GM18873 (cell line): ENCODE measurements at regions not wholly inside any gene's neighbourhood (a gene's known extent, or its start where the extent isn't known, plus 50 kb on each side); places are given as distances from the start of the nearest gene placed in this dataset.

Source experiments
- ATAC-seq: cut with Tn5 transposase; IDR thresholded peaks from one replicate; pipeline ENCODE4 v1.9.1; 2021; ENCODE audit warnings: mild to moderate bottlenecking, moderate library complexity, moderate number of reproducible peaks; ENCODE audit not compliant: unreplicated experiment, low FRiP score

DNA sequence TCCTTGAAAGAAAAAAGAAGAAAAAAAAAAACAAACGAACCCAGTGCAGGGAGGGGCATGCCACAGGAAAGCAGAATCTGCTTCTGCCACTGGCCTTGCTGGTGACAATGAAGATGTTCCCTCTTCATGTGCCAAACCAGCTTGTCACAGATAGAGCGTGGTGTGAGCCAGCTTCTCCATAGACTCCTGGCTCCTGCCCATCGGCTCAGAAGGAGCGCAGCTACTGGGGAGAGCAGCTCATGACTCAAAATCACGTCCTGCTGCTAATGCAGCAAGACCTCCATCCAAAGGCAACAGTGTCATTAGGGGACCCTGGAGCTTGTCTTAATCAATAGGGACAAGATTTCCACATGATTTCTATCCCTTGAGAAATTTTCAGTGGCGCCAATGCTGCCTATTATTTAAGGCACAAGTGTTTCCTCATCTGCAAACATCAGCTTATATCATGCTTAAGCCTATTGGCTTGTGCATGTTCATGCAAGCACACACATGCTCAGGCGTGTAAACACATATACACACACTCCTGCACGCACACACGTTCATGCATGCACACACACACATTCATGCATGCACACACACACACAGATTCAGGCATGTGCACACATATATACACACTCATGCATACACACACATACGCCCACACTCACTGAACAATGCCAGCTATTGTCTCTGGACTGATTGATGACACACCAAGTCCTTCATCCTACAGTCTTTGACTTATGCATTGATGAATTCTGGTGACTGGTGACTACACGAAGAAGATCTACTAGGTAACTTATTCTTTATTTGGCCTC is 682.0 kb upstream of the ID2 start:
- no peak for ATAC-seq

- no peak for ATAC-seq
Measured at GRCh38 chr2:8000870-8001269, 681.0 kb upstream of the ID2 start.

GRCh38 chr2:8002765-8003393 is 679.0 kb upstream of the ID2 start:
- no peak for ATAC-seq

- no peak for ATAC-seq
Measured at GRCh38 chr2:8003462-8004075, 678.3 kb upstream of the ID2 start.

GRCh38 chr2:8004250-8004681 is 677.6 kb upstream of the ID2 start:
- ATAC-seq, result no peak

DNA sequence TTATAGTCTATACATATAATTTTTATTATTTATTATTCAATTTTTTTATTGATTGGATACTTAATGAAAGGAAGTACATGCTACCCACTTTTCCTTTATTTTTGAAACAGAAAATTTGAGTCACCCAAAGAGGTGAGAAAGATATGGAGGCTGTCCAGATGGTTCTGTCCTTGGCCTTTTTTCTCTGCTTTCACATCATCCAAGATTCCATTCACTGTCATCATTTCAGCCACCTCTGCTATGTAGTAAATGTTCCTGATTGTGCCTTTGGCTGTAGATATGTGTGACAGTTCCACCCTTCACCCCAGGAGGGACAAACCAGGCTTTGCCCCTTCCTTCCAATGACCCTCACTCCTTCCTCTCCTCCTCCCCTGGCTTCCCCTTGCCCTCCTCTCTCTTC is 675.7 kb upstream of the ID2 start:
- no peak for ATAC-seq

GRCh38 chr2:8006626-8007025 is 675.2 kb upstream of the ID2 start:
- no peak for ATAC-seq

- ATAC-seq, result no peak
Measured at GRCh38 chr2:8009010-8009597, 672.8 kb upstream of the ID2 start.

GRCh38 chr2:8015848-8016600 is 665.8 kb upstream of the ID2 start:
- no peak for ATAC-seq

GRCh38 chr2:8016688-8017087 is 665.2 kb upstream of the ID2 start:
- no peak for ATAC-seq

DNA sequence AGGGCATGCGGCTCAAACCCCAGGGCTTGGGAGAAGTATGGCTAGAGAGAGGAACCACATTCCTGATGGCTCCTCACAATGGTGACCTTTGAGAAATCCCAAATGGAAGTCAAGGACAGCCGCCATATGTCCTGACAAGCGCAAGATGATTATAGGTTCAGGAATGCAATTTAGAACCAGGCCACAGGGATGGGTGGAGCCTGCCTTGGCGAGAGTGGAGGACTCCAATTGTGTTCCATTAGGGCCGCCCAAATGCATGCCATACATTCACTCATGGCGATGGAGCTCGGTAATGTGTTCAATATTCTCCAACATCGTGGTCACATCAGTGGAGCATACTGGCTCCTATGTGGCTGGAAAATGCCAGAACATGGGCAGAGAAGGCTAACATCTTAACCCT is 662.9 kb upstream of the ID2 start:
- no peak for ATAC-seq

- no peak for ATAC-seq
Measured at GRCh38 chr2:8019934-8020333, 661.9 kb upstream of the ID2 start.

GRCh38 chr2:8021921-8022320 is 659.9 kb upstream of the ID2 start:
- ATAC-seq, result no peak

- no peak for ATAC-seq
Measured at GRCh38 chr2:8022908-8023640, 658.8 kb upstream of the ID2 start.

GRCh38 chr2:8024506-8024905 is 657.4 kb upstream of the ID2 start:
- no peak for ATAC-seq

GRCh38 chr2:8026381-8026780 is 655.5 kb upstream of the ID2 start:
- ATAC-seq, result no peak

DNA sequence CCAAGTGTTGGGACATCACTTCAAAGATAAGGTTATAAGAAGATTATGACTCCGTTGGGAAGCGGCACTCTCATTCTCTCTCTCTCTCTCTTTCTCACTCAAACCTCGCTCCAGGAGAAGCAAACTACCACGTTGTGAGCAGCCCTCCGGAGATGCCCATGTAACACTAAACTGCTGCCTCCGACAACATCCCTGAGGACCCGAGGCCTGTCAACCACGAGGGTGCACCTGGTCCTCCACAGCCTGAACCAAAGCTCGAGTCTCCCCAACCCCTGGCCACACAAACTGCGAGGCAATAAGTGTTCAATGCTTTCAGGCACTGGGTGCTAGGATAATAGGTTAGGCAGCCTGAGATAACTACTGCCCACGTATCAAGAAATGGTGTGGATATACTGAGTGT is 654.5 kb upstream of the ID2 start:
- no peak for ATAC-seq

- no peak for ATAC-seq
Measured at GRCh38 chr2:8028036-8028435, 653.8 kb upstream of the ID2 start.

DNA sequence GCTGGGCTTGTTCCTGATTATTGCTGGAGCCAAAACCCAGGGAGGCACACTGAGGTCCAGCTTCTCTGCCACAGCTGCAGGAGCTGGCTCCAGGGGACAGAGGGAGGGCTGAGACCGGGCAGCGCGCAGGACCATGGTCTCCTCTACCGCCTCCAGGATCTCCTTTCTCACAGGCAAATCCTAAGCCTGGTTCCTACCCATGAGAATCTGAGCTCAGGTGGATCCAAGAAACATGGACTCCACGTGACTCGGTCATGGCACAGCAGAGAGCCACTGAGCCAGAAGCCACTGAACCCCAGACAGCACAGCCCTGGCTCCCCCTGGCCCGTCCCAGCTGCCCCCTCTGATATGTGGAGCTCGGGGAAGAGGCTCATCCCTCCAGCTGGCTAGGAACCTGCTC is 653.4 kb upstream of the ID2 start:
- no peak for ATAC-seq

DNA sequence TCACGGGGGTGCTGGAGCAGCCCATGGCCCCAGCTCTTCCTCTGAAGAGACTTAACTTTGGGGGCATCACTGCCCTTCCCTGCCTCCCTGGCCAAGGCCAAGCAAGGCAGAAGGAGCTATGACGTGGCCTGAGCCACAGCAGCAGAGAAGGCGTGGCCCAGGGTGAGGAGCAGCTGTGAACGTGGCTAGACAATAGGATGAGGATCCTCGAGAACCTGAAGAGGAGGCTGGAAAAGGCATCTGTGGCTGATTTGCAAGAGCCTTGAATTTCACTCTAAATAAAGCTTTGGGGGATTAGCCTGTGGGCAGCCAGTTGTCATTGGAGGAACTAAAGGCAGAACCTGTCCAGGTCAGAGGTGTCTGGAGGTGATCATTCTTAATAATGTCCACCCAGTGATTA is 652.9 kb upstream of the ID2 start:
- ATAC-seq, result no peak
